Stimulated activated effector memory CD8-positive, alpha-beta T cell treated with anti-CD3 and anti-CD28 coated beads, Interleukin-12 subunit alpha, Interleukin-12 subunit beta, amount 100 ng/mL, for 72 hours (primary cell): ENCODE measurements at regions not wholly inside any gene's neighbourhood (a gene's known extent, or its start where the extent isn't known, plus 50 kb on each side); places are given as distances from the start of the nearest gene placed in this dataset.
A peak's percentile ranks its signal among the peaks of the same experiment; 100 is the strongest.

Source experiments
- ATAC-seq: fragments of 150-1000 bp; cut with Tn5 transposase; 2 replicates; pipeline ENCODE4 v1.10.0; 2021
- DNase-seq, 2 donors: peaks; one replicate each; pipeline ENCODE4 v3.0.0; 2021 to 2022; ENCODE audit warnings: low spot score in 2 of 2
- H3K27ac Mint-ChIP-seq: one replicate; pipeline ENCODE4 v1.8.0; 2022; ENCODE audit warnings: mild to moderate bottlenecking, mixed read lengths
- H3K36me3 Mint-ChIP-seq: one replicate; pipeline ENCODE4 v1.8.0; 2022; ENCODE audit warnings: mild to moderate bottlenecking, mixed read lengths
- H3K4me1 Mint-ChIP-seq: one replicate; pipeline ENCODE4 v1.8.0; 2022; ENCODE audit warnings: mixed read lengths
- H3K4me3 Mint-ChIP-seq: one replicate; pipeline ENCODE4 v1.8.0; 2022; ENCODE audit warnings: mild to moderate bottlenecking, mixed read lengths
- H3K9me3 Mint-ChIP-seq: one replicate; pipeline ENCODE4 v1.8.0; 2022; ENCODE audit warnings: mixed read lengths

- DNase-seq (no peak), ATAC-seq (no peak)
- Mint-ChIP-seq H3K36me3 (no peaks in the 10 kb centered on the region), H3K4me1 (no peaks in the 10 kb centered on the region), H3K9me3 (peaks cover 18% of the 10 kb centered on the region), H3K27ac (no peak overlapping the region), H3K4me3 (no peak overlapping the region)
Observed at GRCh38 chr3:1529676-1530075, 436.9 kb downstream of the CNTN6 start.

- no peak for DNase-seq
- no peaks in the 10 kb centered on the region for H3K36me3 Mint-ChIP-seq
- no peak overlapping the region for H3K4me3 Mint-ChIP-seq
- H3K4me1 Mint-ChIP-seq = no peaks in the 10 kb centered on the region
- no peak for ATAC-seq
- H3K27ac Mint-ChIP-seq = no peak overlapping the region
- peaks cover 20% of the 10 kb centered on the region for H3K9me3 Mint-ChIP-seq
Observed at GRCh38 chr3:1531981-1532380, 439.2 kb downstream of the CNTN6 start.

- no peaks in the 10 kb centered on the region for H3K4me1 Mint-ChIP-seq
- no peaks in the 10 kb centered on the region for H3K36me3 Mint-ChIP-seq
- no peak overlapping the region for H3K27ac Mint-ChIP-seq
- no peak overlapping the region for H3K4me3 Mint-ChIP-seq
- DNase-seq (no peak), ATAC-seq (no peak)
- H3K9me3 Mint-ChIP-seq = peaks cover 22% of the 10 kb centered on the region
Observed at GRCh38 chr3:1532935-1533606, 440.2 kb downstream of the CNTN6 start.

GRCh38 chr3:1533763-1534162 lies 440.9 kb downstream of the CNTN6 start:
- DNase-seq = no peak
- no peaks in the 10 kb centered on the region for H3K4me1 Mint-ChIP-seq

GRCh38 chr3:1534252-1534651 lies 441.4 kb downstream of the CNTN6 start:
- ATAC-seq (no peak), DNase-seq (no peak)
- Mint-ChIP-seq H3K36me3 (no peaks in the 10 kb centered on the region), H3K27ac (no peak overlapping the region), H3K4me3 (no peak overlapping the region), H3K4me1 (no peaks in the 10 kb centered on the region), H3K9me3 (peaks cover 24% of the 10 kb centered on the region)

More at GRCh38 chr3:1533763-1534162, 440.9 kb downstream of the CNTN6 start:
- Mint-ChIP-seq H3K9me3 (peaks cover 20% of the 10 kb centered on the region), H3K36me3 (no peaks in the 10 kb centered on the region), H3K4me3 (no peak overlapping the region), H3K27ac (no peak overlapping the region)
- ATAC-seq = no peak

- Mint-ChIP-seq H3K36me3 (no peaks in the 10 kb centered on the region), H3K9me3 (peaks cover 24% of the 10 kb centered on the region), H3K27ac (no peak overlapping the region), H3K4me3 (no peak overlapping the region), H3K4me1 (no peaks in the 10 kb centered on the region)
- DNase-seq = no peak
- ATAC-seq = no peak
Observed at GRCh38 chr3:1535361-1535760, 442.5 kb downstream of the CNTN6 start.

GRCh38 chr3:1540686-1541085 lies 447.9 kb downstream of the CNTN6 start:
- Mint-ChIP-seq H3K4me1 (no peaks in the 10 kb centered on the region), H3K4me3 (no peak overlapping the region)
- ATAC-seq = no peak

GRCh38 chr3:1551741-1552140 lies 458.9 kb downstream of the CNTN6 start:
- Mint-ChIP-seq H3K4me3 (no peak overlapping the region), H3K27ac (no peak overlapping the region), H3K36me3 (no peaks in the 10 kb centered on the region), H3K4me1 (no peaks in the 10 kb centered on the region), H3K9me3 (peaks cover 11% of the 10 kb centered on the region)
- ATAC-seq (no peak), DNase-seq (no peak)

More at GRCh38 chr3:1540686-1541085, 447.9 kb downstream of the CNTN6 start:
- H3K27ac Mint-ChIP-seq = no peak overlapping the region
- H3K9me3 Mint-ChIP-seq = peaks cover 12% of the 10 kb centered on the region
- DNase-seq = no peak
- no peaks in the 10 kb centered on the region for H3K36me3 Mint-ChIP-seq

GRCh38 chr3:1552831-1553230 lies 460.0 kb downstream of the CNTN6 start:
- Mint-ChIP-seq H3K27ac (no peak overlapping the region), H3K9me3 (peaks cover 10% of the 10 kb centered on the region), H3K4me3 (no peak overlapping the region), H3K4me1 (no peaks in the 10 kb centered on the region), H3K36me3 (no peaks in the 10 kb centered on the region)
- no peak for ATAC-seq
- no peak for DNase-seq

GRCh38 chr3:1561427-1561826 lies 468.6 kb downstream of the CNTN6 start:
- Mint-ChIP-seq H3K9me3 (peaks cover 13% of the 10 kb centered on the region), H3K4me1 (no peaks in the 10 kb centered on the region), H3K27ac (no peak overlapping the region), H3K36me3 (no peaks in the 10 kb centered on the region), H3K4me3 (no peak overlapping the region)
- DNase-seq (no peak), ATAC-seq (no peak)

- Mint-ChIP-seq H3K27ac (no peak overlapping the region), H3K36me3 (no peaks in the 10 kb centered on the region), H3K4me1 (no peaks in the 10 kb centered on the region), H3K9me3 (peaks cover 19% of the 10 kb centered on the region), H3K4me3 (no peak overlapping the region)
- ATAC-seq (no peak), DNase-seq (no peak)
Observed at GRCh38 chr3:1571736-1572135, 478.9 kb downstream of the CNTN6 start.

- Mint-ChIP-seq H3K36me3 (no peaks in the 10 kb centered on the region), H3K4me3 (no peak overlapping the region), H3K27ac (no peak overlapping the region), H3K9me3 (peaks cover 15% of the 10 kb centered on the region), H3K4me1 (no peaks in the 10 kb centered on the region)
- ATAC-seq (no peak), DNase-seq (no peak)
Observed at GRCh38 chr3:1576047-1576446, 483.2 kb downstream of the CNTN6 start.

- no peaks in the 10 kb centered on the region for H3K36me3 Mint-ChIP-seq
- no peak overlapping the region for H3K27ac Mint-ChIP-seq
- DNase-seq (no peak), ATAC-seq (no peak)
- H3K4me3 Mint-ChIP-seq = no peak overlapping the region
- no peaks in the 10 kb centered on the region for H3K4me1 Mint-ChIP-seq
- peaks cover 14% of the 10 kb centered on the region for H3K9me3 Mint-ChIP-seq
Observed at GRCh38 chr3:1578124-1578806, 485.4 kb downstream of the CNTN6 start.

GRCh38 chr3:1583044-1583443 lies 490.2 kb downstream of the CNTN6 start:
- H3K9me3 Mint-ChIP-seq = peaks cover 10% of the 10 kb centered on the region
- no peak overlapping the region for H3K27ac Mint-ChIP-seq
- no peaks in the 10 kb centered on the region for H3K4me1 Mint-ChIP-seq
- H3K36me3 Mint-ChIP-seq = no peaks in the 10 kb centered on the region
- ATAC-seq (peak; percentile 21), DNase-seq (no peak)
- no peak overlapping the region for H3K4me3 Mint-ChIP-seq

GRCh38 chr3:1587426-1587825 lies 494.6 kb downstream of the CNTN6 start:
- DNase-seq (no peak), ATAC-seq (no peak)
- Mint-ChIP-seq H3K4me1 (no peaks in the 10 kb centered on the region), H3K9me3 (peaks cover 22% of the 10 kb centered on the region), H3K36me3 (no peaks in the 10 kb centered on the region), H3K4me3 (no peak overlapping the region), H3K27ac (no peak overlapping the region)

GRCh38 chr3:1591327-1592028 lies 498.7 kb downstream of the CNTN6 start:
- no peak for ATAC-seq
- H3K9me3 Mint-ChIP-seq = peaks cover 14% of the 10 kb centered on the region
- H3K27ac Mint-ChIP-seq = no peak overlapping the region
- DNase-seq = no peak
- H3K4me1 Mint-ChIP-seq = no peaks in the 10 kb centered on the region
- H3K36me3 Mint-ChIP-seq = no peaks in the 10 kb centered on the region
- no peak overlapping the region for H3K4me3 Mint-ChIP-seq
